ENCODE measurements at regions not wholly inside any gene's neighbourhood (a gene's known extent, or its start where the extent isn't known, plus 50 kb on each side); places are given as distances from the start of the nearest gene placed in this dataset.

DNA sequence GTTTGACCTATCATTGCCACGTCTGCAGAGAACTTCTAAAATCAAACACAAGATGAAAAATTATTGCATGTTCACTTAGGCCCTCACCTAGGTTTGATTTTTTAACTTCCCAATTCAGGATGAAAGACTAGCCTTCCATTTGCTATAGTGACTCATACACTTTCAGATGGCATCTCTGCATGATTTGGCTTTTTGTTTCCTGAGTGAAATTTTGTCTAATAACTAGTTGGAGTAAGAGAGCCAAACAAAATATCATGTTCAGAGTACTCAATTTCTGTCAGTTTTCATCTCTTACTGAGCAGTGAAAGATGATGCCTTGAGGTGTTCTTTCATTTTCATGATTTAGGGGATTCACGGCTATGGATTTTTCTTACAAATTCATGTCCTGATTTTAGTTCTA lies 122.9 kb downstream of the NSUN3 start:
- TF ChIP-seq, protein P1, sequence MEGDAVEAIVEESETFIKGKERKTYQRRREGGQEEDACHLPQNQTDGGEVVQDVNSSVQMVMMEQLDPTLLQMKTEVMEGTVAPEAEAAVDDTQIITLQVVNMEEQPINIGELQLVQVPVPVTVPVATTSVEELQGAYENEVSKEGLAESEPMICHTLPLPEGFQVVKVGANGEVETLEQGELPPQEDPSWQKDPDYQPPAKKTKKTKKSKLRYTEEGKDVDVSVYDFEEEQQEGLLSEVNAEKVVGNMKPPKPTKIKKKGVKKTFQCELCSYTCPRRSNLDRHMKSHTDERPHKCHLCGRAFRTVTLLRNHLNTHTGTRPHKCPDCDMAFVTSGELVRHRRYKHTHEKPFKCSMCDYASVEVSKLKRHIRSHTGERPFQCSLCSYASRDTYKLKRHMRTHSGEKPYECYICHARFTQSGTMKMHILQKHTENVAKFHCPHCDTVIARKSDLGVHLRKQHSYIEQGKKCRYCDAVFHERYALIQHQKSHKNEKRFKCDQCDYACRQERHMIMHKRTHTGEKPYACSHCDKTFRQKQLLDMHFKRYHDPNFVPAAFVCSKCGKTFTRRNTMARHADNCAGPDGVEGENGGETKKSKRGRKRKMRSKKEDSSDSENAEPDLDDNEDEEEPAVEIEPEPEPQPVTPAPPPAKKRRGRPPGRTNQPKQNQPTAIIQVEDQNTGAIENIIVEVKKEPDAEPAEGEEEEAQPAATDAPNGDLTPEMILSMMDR (conservative IDR thresholded peaks at IDR 0.05) = no peak
- no peak for TF ChIP-seq ZFX (IDR thresholded peaks at IDR 0.05)

Measured in C4-2B (cell line).